ENCODE measurements at regions not wholly inside any gene's neighbourhood (a gene's known extent, or its start where the extent isn't known, plus 50 kb on each side); places are given as distances from the start of the nearest gene placed in this dataset.

GRCh38 chr15:70279096-70279495 is 181.4 kb upstream of the TLE3 start:
- DNase-seq (ENCODE audit: low spot score) = no peak

GRCh38 chr15:70278644-70279043 is 180.9 kb upstream of the TLE3 start:
- no peak for DNase-seq (ENCODE audit: low spot score)

GRCh38 chr15:70277556-70277955 is 179.8 kb upstream of the TLE3 start:
- DNase-seq (ENCODE audit: low spot score) = no peak

DNA sequence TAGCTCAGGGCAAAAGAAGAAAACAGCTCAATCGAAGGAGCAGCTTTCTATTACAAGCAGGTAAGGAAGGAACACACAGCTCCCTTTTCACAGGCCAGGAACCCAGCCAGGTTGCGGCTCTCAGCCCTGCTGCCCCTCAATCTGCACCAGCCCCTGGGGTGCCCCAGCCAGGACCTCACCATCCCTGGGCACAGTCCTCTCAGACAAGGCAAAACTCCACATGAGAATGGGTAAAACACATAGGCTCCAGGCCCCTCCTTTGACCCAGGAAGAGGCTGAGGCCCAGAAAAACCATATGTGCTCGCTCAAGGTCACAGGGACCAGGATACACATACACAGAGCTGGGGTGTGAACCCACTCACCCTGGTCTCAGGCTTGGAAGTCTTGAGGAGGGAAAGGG is 178.7 kb upstream of the TLE3 start:
- DNase-seq (ENCODE audit: low spot score) = no peak

DNA sequence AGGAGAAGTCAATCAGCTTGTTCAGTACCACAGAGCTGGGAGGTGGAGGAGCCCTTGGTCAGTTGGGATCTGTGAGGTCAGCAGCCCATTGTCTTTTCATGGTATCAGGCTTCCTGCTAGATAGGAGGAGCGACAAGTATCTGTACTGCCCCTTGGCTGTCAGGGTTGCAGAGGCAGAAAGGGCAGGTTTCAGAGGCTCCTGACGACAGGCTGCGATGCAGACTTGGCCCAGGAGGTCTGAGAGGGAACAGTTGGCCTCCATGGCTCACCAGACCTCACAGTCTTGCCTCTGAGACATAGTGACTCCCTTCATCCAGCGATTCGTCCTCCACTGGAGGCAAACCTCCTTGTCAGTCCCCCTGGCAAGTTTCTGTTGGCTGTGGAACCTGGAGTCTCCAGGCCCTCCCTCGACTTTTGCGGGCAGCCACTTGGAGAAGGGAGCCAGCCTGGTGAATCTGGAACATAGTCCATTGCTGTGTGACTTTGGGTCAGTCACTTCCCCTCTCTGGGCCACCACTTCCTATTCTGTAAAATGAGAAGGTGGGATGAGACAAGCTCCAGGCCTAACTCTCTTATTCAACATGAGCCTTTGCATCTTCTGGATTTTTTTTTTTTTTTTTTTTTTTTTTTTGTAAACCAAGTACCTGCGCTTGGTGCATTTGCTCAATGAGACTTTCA is 177.9 kb upstream of the TLE3 start:
- no peak for DNase-seq (ENCODE audit: low spot score)

DNA sequence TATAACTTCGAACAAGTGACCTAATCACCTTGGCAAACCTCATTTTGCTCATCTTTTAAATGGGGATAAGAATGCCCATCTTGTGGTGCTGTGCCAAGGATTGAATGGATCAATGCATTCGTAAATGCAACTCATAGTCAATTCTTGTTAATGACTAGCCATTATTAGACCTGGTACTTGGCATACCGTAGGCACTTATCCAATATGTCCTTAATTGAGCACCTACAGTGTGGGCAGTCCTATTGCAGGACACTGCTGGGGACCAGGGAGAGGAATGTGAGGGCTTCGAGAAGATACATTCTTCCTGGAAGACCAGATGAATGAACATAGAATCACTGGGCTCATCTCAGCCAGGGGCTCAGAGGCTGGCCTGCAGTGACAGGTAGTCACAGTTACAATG is 177.2 kb upstream of the TLE3 start:
- no peak for DNase-seq (ENCODE audit: low spot score)

- no peak for DNase-seq (ENCODE audit: low spot score)
Measured at GRCh38 chr15:70274255-70274880, 176.7 kb upstream of the TLE3 start.

GRCh38 chr15:70273808-70274207 is 176.1 kb upstream of the TLE3 start:
- DNase-seq (ENCODE audit: low spot score) = no peak

DNA sequence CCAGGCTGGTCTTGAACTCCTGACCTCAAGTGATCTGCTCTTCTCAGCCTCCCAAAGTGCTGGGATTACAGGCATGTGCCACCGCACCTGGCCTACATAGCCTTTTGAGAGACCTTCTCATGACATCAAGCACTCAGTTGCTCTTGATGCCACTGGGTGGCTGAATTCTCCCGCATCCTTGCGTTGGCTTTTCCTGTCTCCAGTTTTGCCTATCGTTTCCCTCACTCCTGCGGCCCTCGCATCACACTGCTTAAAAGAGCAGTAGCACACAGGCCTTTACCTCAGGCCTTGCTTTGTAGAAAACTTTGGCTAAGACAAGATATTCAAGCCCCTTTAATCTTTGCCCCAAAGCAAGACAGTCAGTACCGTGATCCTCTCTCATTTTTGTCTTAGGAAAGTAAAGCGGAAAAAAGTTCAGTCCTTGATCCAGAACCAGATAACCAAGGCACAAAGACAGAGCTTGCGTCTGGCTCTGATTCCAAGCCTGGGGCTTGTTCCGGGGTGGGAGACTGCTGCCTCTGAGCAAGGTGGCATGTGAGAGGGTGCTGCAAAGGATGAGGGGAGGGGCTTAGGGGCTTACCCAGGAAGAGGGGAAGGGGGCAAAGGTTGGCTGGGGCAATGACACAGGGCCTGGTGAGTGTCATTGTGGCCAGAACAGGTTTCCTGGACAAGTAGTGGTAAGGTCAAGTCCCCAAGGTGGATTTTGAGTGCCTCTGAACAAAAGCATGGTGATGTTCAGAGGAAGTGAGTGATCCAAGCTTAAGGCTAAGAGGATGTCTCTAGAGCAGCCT is 175.0 kb upstream of the TLE3 start:
- DNase-seq (ENCODE audit: low spot score) = no peak

GRCh38 chr15:70271422-70272088 is 173.8 kb upstream of the TLE3 start:
- no peak for DNase-seq (ENCODE audit: low spot score)

DNA sequence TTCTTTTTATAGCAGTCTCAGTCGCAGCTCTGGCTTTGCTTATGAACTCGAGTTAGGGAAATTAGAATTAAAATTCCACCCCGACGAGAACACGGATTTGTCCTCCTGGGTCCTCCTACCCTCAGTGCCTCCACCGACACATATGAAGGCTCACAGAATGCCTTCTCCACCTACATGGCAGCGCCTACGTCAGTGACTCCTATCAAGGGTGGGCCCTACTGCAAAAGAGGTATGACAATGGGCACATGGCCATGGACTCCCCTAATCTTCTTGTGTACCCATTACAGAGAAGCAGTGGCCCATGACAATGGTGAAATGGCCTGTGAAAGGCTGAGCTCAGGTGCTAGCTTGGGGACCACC is 173.0 kb upstream of the TLE3 start:
- DNase-seq (ENCODE audit: low spot score) = no peak

GRCh38 chr15:70269991-70270751 is 172.5 kb upstream of the TLE3 start:
- DNase-seq (ENCODE audit: low spot score) = no peak

DNA sequence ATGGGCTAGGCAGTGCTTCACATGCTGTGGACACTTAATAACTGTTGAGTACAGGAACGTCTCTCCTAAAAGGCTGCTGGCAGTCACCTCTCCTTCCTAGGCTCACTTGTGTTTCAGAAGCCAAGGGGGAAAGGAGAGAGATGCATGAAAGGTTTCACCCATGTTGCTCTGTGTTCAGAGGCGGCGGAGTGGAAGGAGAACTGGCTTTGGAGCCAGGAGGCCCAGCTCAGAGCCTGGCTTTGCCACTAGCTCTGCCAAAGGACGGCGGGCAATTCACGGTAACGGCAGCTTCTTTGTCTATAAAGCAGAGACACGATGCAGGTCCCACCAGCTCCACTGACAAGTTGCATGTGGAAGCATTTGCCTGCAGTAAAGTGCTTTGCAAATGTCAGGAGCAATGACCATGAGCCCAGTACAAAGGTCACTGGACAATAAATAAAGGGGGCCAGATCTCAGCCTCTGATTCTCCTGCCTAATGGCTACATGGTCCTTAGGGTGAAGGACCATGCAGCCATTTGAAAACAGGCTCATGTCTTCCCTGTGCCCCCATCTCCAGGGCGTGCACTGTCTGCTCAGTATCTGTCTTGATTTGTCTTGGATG is 171.7 kb upstream of the TLE3 start:
- DNase-seq (ENCODE audit: low spot score) = no peak

GRCh38 chr15:70268698-70269251 is 171.1 kb upstream of the TLE3 start:
- no peak for DNase-seq (ENCODE audit: low spot score)

GRCh38 chr15:70267879-70268278 is 170.2 kb upstream of the TLE3 start:
- DNase-seq (ENCODE audit: low spot score) = no peak

- DNase-seq (ENCODE audit: low spot score) = no peak
Measured at GRCh38 chr15:70267306-70267705, 169.6 kb upstream of the TLE3 start.

DNA sequence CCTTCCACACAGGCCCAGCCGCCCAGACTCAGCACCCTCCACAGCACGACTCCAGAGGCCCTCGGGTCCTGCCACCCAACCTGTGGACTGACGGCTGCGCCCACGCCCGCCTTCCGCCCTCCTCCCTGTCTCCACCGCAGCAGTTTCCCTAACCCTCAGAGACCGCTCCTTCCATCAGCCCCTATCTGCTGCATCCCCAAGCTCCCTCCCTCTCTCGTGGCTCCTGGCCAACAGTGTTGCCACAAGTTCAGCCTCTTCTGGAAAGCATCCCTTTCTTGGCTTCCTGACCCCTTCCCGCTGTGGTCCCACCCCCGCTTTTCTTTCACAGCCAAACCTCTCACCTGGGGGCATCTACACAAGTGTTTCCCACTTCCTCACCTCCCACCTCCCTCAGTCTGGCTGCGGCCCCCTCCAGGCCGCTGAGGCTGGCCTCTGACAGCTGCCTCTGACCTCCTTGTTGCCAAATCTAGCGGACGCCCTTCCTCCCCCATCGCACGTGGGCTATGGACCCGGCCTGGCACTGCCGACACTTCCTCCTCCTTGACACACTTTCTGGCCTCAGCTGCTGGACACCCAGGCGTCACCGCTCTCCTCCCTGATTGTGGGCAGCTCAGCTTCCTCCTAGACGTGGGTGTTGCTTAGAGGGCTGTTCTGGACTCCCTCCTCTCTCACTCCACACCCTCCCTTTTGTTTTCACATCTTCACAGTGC is 168.8 kb upstream of the TLE3 start:
- DNase-seq (ENCODE audit: low spot score) = no peak

DNA sequence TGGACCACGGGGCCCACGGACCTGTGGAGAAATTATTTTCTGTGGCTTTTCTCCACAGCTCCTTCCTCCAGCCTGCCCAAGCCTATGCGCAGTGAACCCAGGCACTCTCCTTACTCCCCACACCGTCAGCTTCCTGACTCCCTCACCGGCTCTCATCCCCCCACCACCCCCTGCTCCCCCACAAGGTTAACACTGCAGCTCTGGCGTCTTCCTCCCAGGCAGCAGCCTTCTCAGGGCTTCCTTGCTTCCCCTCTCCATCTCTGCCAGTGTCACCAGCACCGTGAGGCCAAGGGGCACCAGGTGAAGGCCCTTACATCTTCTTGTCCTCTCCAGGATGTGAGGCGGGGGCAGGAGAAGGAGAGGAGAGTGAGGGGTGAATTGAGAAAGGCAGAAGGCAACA is 168.3 kb upstream of the TLE3 start:
- DNase-seq (ENCODE audit: low spot score) = no peak

DNA sequence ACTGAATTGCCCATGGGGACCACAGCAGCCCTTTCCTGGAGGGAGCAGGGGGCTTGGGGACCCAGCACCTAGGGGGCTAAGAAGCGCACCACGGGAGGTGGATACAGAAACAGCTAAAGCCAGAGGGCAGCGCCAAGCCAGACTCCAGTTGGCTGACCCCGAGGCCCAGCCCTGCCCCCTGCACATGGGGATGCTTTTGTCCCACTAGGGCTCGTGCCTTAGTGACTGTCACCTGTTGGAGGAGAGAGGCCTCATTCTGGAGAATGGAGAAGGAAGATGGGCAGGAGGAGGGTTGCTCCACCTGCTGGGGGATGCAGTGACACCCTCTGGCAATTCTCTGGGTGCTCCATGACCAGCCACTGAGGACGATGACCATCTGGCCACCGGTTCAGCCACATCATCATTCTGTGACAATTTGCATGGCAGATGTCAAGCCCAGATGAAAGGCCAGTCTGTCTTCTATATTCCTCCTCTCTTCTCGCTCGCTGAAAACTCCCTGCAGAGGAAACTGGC is 167.8 kb upstream of the TLE3 start:
- no peak for DNase-seq (ENCODE audit: low spot score)

GRCh38 chr15:70264738-70265465 is 167.2 kb upstream of the TLE3 start:
- DNase-seq (ENCODE audit: low spot score) = no peak
